ENCODE measurements at regions not wholly inside any gene's neighbourhood (a gene's known extent, or its start where the extent isn't known, plus 50 kb on each side); places are given as distances from the start of the nearest gene placed in this dataset.

GRCh38 chr4:15260758-15261157 lies 167.1 kb upstream of the C1QTNF7 start:
- no peak for DNase-seq (ENCODE audit: low read depth)
- TF ChIP-seq, protein P1, sequence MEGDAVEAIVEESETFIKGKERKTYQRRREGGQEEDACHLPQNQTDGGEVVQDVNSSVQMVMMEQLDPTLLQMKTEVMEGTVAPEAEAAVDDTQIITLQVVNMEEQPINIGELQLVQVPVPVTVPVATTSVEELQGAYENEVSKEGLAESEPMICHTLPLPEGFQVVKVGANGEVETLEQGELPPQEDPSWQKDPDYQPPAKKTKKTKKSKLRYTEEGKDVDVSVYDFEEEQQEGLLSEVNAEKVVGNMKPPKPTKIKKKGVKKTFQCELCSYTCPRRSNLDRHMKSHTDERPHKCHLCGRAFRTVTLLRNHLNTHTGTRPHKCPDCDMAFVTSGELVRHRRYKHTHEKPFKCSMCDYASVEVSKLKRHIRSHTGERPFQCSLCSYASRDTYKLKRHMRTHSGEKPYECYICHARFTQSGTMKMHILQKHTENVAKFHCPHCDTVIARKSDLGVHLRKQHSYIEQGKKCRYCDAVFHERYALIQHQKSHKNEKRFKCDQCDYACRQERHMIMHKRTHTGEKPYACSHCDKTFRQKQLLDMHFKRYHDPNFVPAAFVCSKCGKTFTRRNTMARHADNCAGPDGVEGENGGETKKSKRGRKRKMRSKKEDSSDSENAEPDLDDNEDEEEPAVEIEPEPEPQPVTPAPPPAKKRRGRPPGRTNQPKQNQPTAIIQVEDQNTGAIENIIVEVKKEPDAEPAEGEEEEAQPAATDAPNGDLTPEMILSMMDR (IDR thresholded peaks at IDR 0.05; ENCODE audit: insufficient read depth, low read depth, low read length, missing control alignments) = no peak
- no peak overlapping the region for H3K4me3 ChIP-seq (ENCODE audit: low read length)

DNA sequence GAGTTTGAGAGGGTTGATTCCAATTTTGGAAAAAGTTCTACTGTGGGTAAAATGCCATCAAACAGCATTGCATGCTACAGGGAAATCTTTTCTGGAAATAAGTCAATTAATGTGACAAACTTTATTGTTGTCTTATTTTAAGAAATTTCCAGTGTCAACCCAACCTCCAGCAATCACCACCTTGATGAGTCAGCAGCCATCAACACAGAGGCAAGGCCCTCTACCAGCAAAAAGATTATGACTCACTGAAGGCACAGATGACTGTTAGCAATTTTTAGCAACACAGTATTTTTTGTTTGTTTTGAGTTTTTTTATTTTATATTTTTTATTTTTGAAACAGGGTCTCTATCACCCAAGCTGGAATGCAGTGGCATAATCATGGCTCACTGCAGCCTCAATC lies 165.4 kb upstream of the C1QTNF7 start:
- DNase-seq (ENCODE audit: low read depth) = peak; percentile 73
- TF ChIP-seq, protein P1 (IDR thresholded peaks at IDR 0.05; ENCODE audit: insufficient read depth, low read depth, low read length, missing control alignments) = no peak
- H3K4me3 ChIP-seq (ENCODE audit: low read length) = no peak overlapping the region

DNA sequence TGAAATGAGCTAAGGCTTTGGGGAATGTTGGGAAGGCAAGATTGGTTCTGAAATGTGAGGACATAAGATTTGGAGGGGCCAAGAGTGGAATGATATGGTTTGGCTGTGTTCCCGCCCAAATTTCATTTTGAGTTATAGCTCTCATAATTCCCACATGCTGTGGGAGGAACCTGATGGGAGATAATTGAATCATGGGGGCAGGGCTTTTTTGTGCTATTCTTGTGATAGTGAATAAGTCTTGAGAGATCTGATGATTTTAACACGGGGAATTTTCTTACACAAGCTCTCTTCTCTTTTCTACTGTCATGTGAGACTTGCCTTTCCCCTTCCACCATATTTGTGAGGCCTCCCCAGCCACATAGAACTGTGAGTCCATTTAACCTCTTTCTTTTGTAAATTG lies 157.6 kb upstream of the C1QTNF7 start:
- TF ChIP-seq, protein P1 (IDR thresholded peaks at IDR 0.05; ENCODE audit: insufficient read depth, low read depth, low read length, missing control alignments) = no peak
- no peak for DNase-seq (ENCODE audit: low read depth)
- H3K4me3 ChIP-seq (ENCODE audit: low read length) = no peak overlapping the region

DNA sequence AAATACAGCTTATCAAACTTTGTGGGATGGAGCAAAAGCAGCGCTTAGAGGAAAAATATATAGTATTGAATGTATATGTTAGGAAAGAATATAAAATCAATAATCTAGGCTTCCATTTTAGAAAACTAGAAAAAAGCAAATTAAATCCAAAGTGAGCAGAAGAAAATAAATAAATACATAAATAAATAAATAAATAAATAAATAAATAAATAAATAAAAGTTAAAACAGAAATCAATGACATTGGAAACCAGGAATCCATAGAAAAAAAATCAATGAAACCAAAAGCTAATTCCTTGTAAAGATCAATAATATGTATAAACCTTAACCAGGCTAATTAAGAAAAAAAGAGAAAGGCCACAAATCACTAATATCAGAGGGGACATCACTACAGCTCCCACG lies 141.8 kb upstream of the C1QTNF7 start:
- TF ChIP-seq, protein P1 (IDR thresholded peaks at IDR 0.05; ENCODE audit: insufficient read depth, low read depth, low read length, missing control alignments) = no peak
- H3K4me3 ChIP-seq (ENCODE audit: low read length) = no peak overlapping the region
- no peak for DNase-seq (ENCODE audit: low read depth)

DNA sequence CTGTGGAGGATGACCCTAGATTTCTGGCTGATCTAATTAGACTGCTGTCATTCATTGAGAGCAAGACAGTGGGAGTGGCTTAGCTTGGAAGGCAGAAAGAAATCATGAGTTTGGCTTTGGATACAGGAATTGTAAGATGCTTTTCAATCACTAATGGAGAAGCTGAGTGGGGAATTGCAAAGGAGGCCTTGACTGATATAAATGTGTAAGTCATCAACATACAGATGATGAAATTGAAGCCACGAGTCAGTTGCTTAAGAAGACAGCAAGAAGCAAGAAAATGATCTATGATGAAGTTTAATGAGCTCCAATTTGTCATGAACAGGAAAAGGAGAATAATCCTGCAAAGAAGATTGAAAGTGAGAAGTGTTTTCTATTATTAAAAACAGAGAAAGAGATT lies 136.7 kb upstream of the C1QTNF7 start:
- peak; percentile 68 for DNase-seq (ENCODE audit: low read depth)
- TF ChIP-seq, protein P1 (IDR thresholded peaks at IDR 0.05; ENCODE audit: insufficient read depth, low read depth, low read length, missing control alignments) = no peak
- H3K4me3 ChIP-seq (ENCODE audit: low read length) = no peak overlapping the region

DNA sequence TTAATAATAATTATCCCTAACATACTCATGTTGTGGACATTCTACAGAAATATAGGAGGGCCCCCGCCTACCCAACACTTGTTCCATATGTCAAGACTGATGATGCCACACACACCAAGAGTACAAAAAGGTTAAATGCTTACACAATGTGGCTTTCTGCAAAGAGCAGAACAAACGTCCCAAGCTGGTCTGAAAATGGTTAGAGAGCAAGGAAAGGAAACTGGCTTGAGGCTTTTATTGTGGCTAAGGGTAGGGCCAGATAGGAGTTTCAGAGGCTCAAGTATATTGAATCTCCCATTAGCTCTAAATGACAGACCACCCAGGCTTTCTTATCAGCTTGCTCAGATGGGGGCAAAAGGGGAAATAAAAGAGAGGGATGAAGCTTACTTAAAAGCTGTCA lies 134.1 kb upstream of the C1QTNF7 start:
- TF ChIP-seq, protein P1 (IDR thresholded peaks at IDR 0.05; ENCODE audit: insufficient read depth, low read depth, low read length, missing control alignments) = no peak
- no peak for DNase-seq (ENCODE audit: low read depth)
- H3K4me3 ChIP-seq (ENCODE audit: low read length) = no peak overlapping the region

GRCh38 chr4:15294202-15294601 lies 133.6 kb upstream of the C1QTNF7 start:
- DNase-seq (ENCODE audit: low read depth) = no peak
- TF ChIP-seq, protein P1 (IDR thresholded peaks at IDR 0.05; ENCODE audit: insufficient read depth, low read depth, low read length, missing control alignments) = no peak
- no peak overlapping the region for H3K4me3 ChIP-seq (ENCODE audit: low read length)

All from epithelial cell of esophagus (primary cell).